M059J (cell line): ENCODE measurements at regions not wholly inside any gene's neighbourhood (a gene's known extent, or its start where the extent isn't known, plus 50 kb on each side); places are given as distances from the start of the nearest gene placed in this dataset.

Experiments used
- DNase-seq: peaks from one replicate; pipeline ENCODE4 v3.0.0-alpha.2; 2012; ENCODE audit warnings: low read depth

GRCh38 chr5:10849278-10849677 lies 88.2 kb upstream of the DAP start:
- DNase-seq, result no peak

GRCh38 chr5:10844016-10844415 lies 83.0 kb upstream of the DAP start:
- DNase-seq, result no peak

GRCh38 chr5:10842823-10843222 lies 81.8 kb upstream of the DAP start:
- no peak for DNase-seq

GRCh38 chr5:10839916-10840599 lies 79.0 kb upstream of the DAP start:
- peak; percentile 50 for DNase-seq

- no peak for DNase-seq
Observed at GRCh38 chr5:10839118-10839517, 78.1 kb upstream of the DAP start.

GRCh38 chr5:10838038-10838437 lies 77.0 kb upstream of the DAP start:
- no peak for DNase-seq

- no peak for DNase-seq
Observed at GRCh38 chr5:10836986-10837385, 76.0 kb upstream of the DAP start.

GRCh38 chr5:10834695-10835094 lies 73.7 kb upstream of the DAP start:
- no peak for DNase-seq

GRCh38 chr5:10832987-10833386 lies 72.0 kb upstream of the DAP start:
- DNase-seq, result no peak

- DNase-seq, result no peak
Observed at GRCh38 chr5:10832421-10832820, 71.4 kb upstream of the DAP start.

GRCh38 chr5:10831419-10831818 lies 70.4 kb upstream of the DAP start:
- DNase-seq, result peak; percentile 95

- DNase-seq, result peak; percentile 76
Observed at GRCh38 chr5:10828241-10828640, 67.2 kb upstream of the DAP start.

- DNase-seq, result no peak
Observed at GRCh38 chr5:10827571-10827970, 66.5 kb upstream of the DAP start.

GRCh38 chr5:10826971-10827370 lies 65.9 kb upstream of the DAP start:
- peak; percentile 41 for DNase-seq

GRCh38 chr5:10825897-10826644 lies 65.0 kb upstream of the DAP start:
- peak; percentile 43 for DNase-seq

GRCh38 chr5:10812218-10812617 lies 51.2 kb upstream of the DAP start:
- no peak for DNase-seq
